A673 (cell line): ENCODE measurements at regions not wholly inside any gene's neighbourhood (a gene's known extent, or its start where the extent isn't known, plus 50 kb on each side); places are given as distances from the start of the nearest gene placed in this dataset.
A peak's percentile ranks its signal among the peaks of the same experiment; 100 is the strongest.

Experiments used
- BruUV-seq: library from RNA; stranded (reverse); fragments of 400-500 nt; replicated peaks from 2 replicates; lab custom pipeline; 2021; lab: Mats Ljungman, UMichigan
- CTCF ChIA-PET: fragments of 300-600 bp; sonication (Branson Sonifier 250); formaldehyde crosslinking; loops from one replicate; lab custom pipeline; 2022; ENCODE audit warnings: antibody characterized with exemption; lab: Charles Lee
- POLR2A ChIA-PET: fragments of 300-600 bp; sonication (Branson Sonifier 250); formaldehyde crosslinking; loops from one replicate; lab custom pipeline; 2022; ENCODE audit warnings: antibody characterized with exemption; ENCODE audit not compliant: low non-redundant PET; lab: Charles Lee
- DNase-seq: peaks from one replicate; pipeline ENCODE4 v3.0.0-alpha.2; 2015; ENCODE audit warnings: low spot score
- H3K27ac ChIP-seq: fragments of 200-600 bp; sonication (generic); 2 replicates; pipeline ENCODE4 v1.5.1; 2016; ENCODE audit warnings: mixed run types, low read depth, mild to moderate bottlenecking, mixed read lengths, antibody characterized with exemption, low read length; ENCODE audit not compliant: poor library complexity, severe bottlenecking
- H3K27me3 ChIP-seq: fragments of 200-600 bp; sonication (generic); replicated peaks from 2 replicates; pipeline ENCODE4 v1.6.1; 2017; ENCODE audit warnings: mixed run types, low read depth, mild to moderate bottlenecking, mixed read lengths, antibody characterized with exemption, low read length; ENCODE audit not compliant: insufficient read depth, poor library complexity
- H3K36me3 ChIP-seq: fragments of 200-600 bp; sonication (generic); 2 replicates; pipeline ENCODE4 v1.6.1; 2016; ENCODE audit warnings: mixed run types, mild to moderate bottlenecking, mixed read lengths, antibody characterized with exemption, low read length; ENCODE audit not compliant: insufficient read depth, poor library complexity, severe bottlenecking
- H3K4me1 ChIP-seq: fragments of 200-600 bp; sonication (generic); 2 replicates; pipeline ENCODE4 v1.6.1; 2017; ENCODE audit warnings: mixed run types, mild to moderate bottlenecking, mixed read lengths, antibody characterized with exemption, low read length; ENCODE audit not compliant: insufficient read depth, poor library complexity, severe bottlenecking
- H3K4me3 ChIP-seq: fragments of 200-600 bp; sonication (generic); 2 replicates; pipeline ENCODE4 v1.5.1; 2016; ENCODE audit warnings: low read depth, mixed run types, mild to moderate bottlenecking, mixed read lengths, low read length; ENCODE audit not compliant: poor library complexity, severe bottlenecking
- H3K9me3 ChIP-seq: fragments of 200-600 bp; sonication (generic); 2 replicates; pipeline ENCODE4 v1.6.1; 2016; ENCODE audit warnings: mixed run types, low read depth, mild to moderate bottlenecking, mixed read lengths, antibody characterized with exemption, low read length; ENCODE audit not compliant: poor library complexity, severe bottlenecking
- EZH2 ChIP-seq: fragments of 200-600 bp; sonication (generic); IDR thresholded peaks from 2 replicates; pipeline ENCODE4 v1.6.1; 2017; ENCODE audit warnings: borderline replicate concordance, low read depth, mild to moderate bottlenecking, mixed read lengths, antibody characterized with exemption, low read length; ENCODE audit not compliant: poor library complexity, severe bottlenecking
- intact Hi-C: fragments of 100-400 bp; cut with micrococcal nuclease; formaldehyde crosslinking; loops from one replicate; pipeline ENCODE4 v1.10.0; 2022; ENCODE audit not compliant: unreplicated experiment
- TF ChIP-seq, protein P1 (sequence below): fragments of 300-800, 200-600 bp; sonication (generic); conservative IDR thresholded peaks from 2 replicates; pipeline ENCODE4 v1.5.1; 2017; ENCODE audit warnings: low read depth, mild to moderate bottlenecking, antibody characterized with exemption, low read length, moderate library complexity, mixed read lengths

DNA sequence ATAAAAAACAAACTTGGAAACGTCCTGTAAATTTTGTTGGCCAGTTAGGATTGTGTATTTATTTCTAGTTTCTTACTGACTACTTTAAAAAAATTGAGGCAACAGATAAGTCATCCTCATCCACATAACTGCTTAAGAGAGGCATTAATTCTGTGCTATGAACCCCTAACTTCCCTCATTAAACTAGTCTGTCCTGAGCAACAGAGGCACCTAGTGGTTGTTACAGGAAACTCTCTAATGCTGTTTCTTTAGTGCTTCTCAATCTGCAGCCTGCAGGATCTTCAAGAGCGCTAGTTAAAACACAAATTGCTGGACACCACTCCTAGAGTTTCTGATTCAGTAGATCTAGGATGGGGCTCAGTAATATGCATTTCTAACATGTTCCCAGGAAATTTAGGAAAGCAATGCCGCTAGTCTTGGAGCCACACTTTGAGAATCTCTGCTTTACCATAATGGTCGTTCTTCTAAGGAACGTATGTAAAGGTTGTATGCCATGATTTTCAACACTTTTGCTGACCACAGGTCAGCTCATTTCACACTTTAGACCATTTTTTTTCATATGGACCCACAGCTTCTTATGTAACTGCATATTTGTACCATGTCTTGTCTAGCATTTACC is 410.1 kb upstream of the SMARCA2 start:
- H3K27ac ChIP-seq: no peak overlapping the region
- peak; percentile 54 for DNase-seq
- TF ChIP-seq, protein P1, sequence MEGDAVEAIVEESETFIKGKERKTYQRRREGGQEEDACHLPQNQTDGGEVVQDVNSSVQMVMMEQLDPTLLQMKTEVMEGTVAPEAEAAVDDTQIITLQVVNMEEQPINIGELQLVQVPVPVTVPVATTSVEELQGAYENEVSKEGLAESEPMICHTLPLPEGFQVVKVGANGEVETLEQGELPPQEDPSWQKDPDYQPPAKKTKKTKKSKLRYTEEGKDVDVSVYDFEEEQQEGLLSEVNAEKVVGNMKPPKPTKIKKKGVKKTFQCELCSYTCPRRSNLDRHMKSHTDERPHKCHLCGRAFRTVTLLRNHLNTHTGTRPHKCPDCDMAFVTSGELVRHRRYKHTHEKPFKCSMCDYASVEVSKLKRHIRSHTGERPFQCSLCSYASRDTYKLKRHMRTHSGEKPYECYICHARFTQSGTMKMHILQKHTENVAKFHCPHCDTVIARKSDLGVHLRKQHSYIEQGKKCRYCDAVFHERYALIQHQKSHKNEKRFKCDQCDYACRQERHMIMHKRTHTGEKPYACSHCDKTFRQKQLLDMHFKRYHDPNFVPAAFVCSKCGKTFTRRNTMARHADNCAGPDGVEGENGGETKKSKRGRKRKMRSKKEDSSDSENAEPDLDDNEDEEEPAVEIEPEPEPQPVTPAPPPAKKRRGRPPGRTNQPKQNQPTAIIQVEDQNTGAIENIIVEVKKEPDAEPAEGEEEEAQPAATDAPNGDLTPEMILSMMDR: peak; percentile 69
- TF ChIP-seq EZH2: no peak
- H3K27me3 ChIP-seq: peaks cover under 1% of the 10 kb centered on the region
- BruUV-seq: no TSS peak
- H3K4me3 ChIP-seq: no peak overlapping the region
- no peaks in the 10 kb centered on the region for H3K4me1 ChIP-seq
- intact Hi-C loops: loop anchor here (5.0 to 10.0 kb wide), 2 partner anchors 588 to 710 kb away; no protein-coding TSS in a partner anchor
- H3K9me3 ChIP-seq: no peaks in the 10 kb centered on the region
- H3K36me3 ChIP-seq: no peaks in the 10 kb centered on the region
- ChIA-PET POLR2A (no interaction called here), CTCF (no interaction called here)

GRCh38 chr9:1606253-1606652 is 408.9 kb upstream of the SMARCA2 start:
- intact Hi-C loops: loop anchor here (5.0 to 10.0 kb wide), 2 partner anchors 589 to 711 kb away; no protein-coding TSS in a partner anchor
- no peak for DNase-seq
- Histone ChIP-seq H3K27me3 (no peaks in the 10 kb centered on the region), H3K36me3 (no peaks in the 10 kb centered on the region), H3K4me3 (no peak overlapping the region), H3K9me3 (no peaks in the 10 kb centered on the region), H3K4me1 (no peaks in the 10 kb centered on the region), H3K27ac (no peak overlapping the region)
- no TSS peak for BruUV-seq
- POLR2A ChIA-PET: no interaction called here
- CTCF ChIA-PET: no interaction called here
- no peak for TF ChIP-seq EZH2
- TF ChIP-seq, protein P1: no peak

DNA sequence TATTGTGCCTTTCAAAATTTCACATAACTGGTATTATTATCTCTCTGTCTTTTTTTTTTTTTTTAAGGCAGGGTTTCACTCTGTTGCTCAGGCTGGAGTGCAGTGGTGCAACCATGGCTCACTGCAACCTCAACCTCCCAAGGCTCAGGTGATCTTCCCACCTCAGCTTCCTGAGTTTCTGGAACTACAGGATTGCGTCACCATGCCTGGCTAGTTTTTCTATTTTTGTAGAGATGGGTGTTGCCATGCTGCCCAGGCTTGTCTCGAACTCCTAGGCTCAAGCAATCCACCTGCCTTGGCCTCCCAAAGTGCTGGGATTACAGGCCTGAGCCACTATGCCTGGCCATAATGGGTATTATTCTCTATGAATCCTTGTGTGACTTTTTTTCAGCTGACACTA is 402.3 kb upstream of the SMARCA2 start:
- intact Hi-C loops: no loop called here
- no peaks in the 10 kb centered on the region for H3K4me1 ChIP-seq
- BruUV-seq: no TSS peak
- TF ChIP-seq, protein P1: no peak
- no peak for TF ChIP-seq EZH2
- ChIA-PET CTCF (interaction anchor here (0.5 kb wide), 1 partner anchor 154 kb away, joined by 6 read pairs; no protein-coding TSS in a partner anchor), POLR2A (no interaction called here)
- H3K27me3 ChIP-seq: peaks cover 27% of the 10 kb centered on the region
- H3K4me3 ChIP-seq: no peak overlapping the region
- no peak for DNase-seq
- no peak overlapping the region for H3K27ac ChIP-seq
- H3K36me3 ChIP-seq: no peaks in the 10 kb centered on the region
- H3K9me3 ChIP-seq: no peaks in the 10 kb centered on the region
